ENCODE measurements at regions not wholly inside any gene's neighbourhood (a gene's known extent, or its start where the extent isn't known, plus 50 kb on each side); places are given as distances from the start of the nearest gene placed in this dataset.
A peak's percentile ranks its signal among the peaks of the same experiment; 100 is the strongest.
"Not testable (repeated sequence)": the region's sequence is repeated elsewhere in the genome, so short reads cannot be mapped to it uniquely, and the experiment has no call there.

GRCh38 chr1:83154306-83154705 lies 844.6 kb downstream of the TTLL7 start:
- peak; percentile 4 for DNase-seq (ENCODE audit: low read depth)
- not testable (repeated sequence) for H3K4me3 ChIP-seq (ENCODE audit: low read depth, low read length)

GRCh38 chr1:83151167-83151898 lies 847.6 kb downstream of the TTLL7 start:
- not testable (repeated sequence) for H3K4me3 ChIP-seq (ENCODE audit: low read depth, low read length)
- DNase-seq (ENCODE audit: low read depth): peak; percentile 80

GRCh38 chr1:83150479-83150878 lies 848.5 kb downstream of the TTLL7 start:
- H3K4me3 ChIP-seq (ENCODE audit: low read depth, low read length): not testable (repeated sequence)
- peak; percentile 38 for DNase-seq (ENCODE audit: low read depth)

GRCh38 chr1:83145820-83146219 lies 853.1 kb downstream of the TTLL7 start:
- H3K4me3 ChIP-seq (ENCODE audit: low read depth, low read length); DNase-seq (ENCODE audit: low read depth): not testable (repeated sequence)

DNA sequence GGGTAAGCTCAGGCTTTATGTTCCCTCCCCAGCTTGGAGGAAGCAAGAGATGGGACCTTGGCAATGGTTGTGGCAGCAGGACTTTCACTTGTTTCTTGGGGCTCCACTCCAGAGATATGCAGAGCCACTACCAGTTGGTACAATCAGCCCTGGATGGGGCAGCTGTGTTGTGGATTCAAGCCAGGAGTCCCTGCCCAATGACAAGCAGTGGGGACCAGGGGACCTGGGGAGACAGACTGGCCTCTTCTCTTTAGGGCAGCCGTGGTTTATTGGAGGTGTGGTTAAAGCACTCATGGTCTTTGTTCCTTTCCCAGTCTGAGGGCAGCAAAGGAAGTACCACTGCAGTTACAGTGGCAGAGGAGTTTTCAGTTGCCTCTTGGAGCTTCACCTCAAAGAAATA lies 856.1 kb downstream of the TTLL7 start:
- DNase-seq (ENCODE audit: low read depth); H3K4me3 ChIP-seq (ENCODE audit: low read depth, low read length): not testable (repeated sequence)

DNA sequence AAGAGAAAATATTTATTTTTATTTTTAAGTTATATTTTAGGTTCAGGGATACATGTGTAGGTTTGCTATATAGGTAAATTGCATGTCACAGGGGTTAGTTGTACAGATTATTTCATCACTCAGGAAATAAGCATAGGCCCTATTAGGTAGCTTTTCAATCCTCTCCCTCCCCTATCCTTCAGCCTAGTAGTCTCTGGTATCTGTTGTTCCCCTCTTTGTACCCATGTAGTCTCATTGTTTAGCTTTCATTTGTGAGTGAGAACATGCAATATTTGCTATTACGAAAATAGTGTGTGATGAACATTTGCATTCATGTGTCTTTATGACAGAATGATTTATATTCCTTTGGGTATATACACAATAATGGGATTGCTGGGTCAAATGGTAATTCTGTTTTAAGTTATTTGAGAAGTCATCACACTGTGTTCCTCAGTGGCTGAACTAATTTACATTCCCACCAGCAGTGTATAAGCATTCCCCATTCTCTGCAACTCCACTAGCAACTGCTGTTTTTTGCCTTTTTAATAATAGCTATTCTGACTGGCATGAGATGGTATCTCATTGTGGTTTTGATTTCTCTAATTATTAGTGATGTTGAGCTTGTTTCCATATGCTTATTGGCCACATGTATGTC lies 863.3 kb downstream of the TTLL7 start:
- not testable (repeated sequence) for DNase-seq (ENCODE audit: low read depth); H3K4me3 ChIP-seq (ENCODE audit: low read depth, low read length)

GRCh38 chr1:83134322-83135014 lies 864.5 kb downstream of the TTLL7 start:
- H3K4me3 ChIP-seq (ENCODE audit: low read depth, low read length): not testable (repeated sequence)
- peak; percentile 33 for DNase-seq (ENCODE audit: low read depth)

DNA sequence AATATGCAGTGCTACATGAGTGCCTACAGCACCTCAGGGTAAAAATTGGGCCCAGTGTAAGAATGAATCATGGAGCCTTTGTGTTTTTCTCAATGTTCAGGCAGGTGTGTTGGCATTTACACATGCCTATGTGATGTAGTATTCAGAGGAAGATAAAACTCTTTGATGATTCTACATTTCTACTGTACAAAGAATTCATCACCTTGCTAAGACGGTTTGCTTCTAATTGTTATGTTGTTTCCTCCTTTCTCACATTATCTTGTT lies 867.3 kb downstream of the TTLL7 start:
- no peak for TF ChIP-seq CTCF (IDR thresholded peaks at IDR 0.05; ENCODE audit: insufficient read depth, low read length)
- H3K4me3 ChIP-seq (ENCODE audit: low read depth, low read length): no peak overlapping the region
- DNase-seq (ENCODE audit: low read depth): no peak

- no peak for DNase-seq (ENCODE audit: low read depth)
- TF ChIP-seq CTCF (IDR thresholded peaks at IDR 0.05; ENCODE audit: insufficient read depth, low read length): no peak
These were observed 867.8 kb downstream of the TTLL7 start for GRCh38 chr1:83130886-83131691.

DNA sequence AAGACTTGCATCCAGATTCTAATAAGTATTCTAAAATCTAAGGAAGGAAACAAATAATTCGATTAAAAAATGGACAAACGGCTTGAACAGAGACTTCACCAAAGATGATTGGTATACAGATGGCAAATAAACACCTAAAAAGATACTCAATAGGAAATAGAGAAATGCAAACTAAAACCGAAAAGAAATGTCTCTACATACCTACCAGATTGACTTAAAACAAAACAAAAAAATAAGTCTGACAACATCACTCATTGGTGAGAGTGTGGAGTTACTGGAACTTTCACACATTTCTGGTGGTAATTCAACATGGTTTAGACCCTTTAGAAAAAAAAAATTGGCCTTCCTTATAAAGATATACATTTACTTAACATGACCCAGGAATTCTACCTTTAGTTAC lies 869.8 kb downstream of the TTLL7 start:
- TF ChIP-seq CTCF (IDR thresholded peaks at IDR 0.05; ENCODE audit: insufficient read depth, low read length): no peak
- no peak for DNase-seq (ENCODE audit: low read depth)
- H3K4me3 ChIP-seq (ENCODE audit: low read depth, low read length): no peak overlapping the region

More at GRCh38 chr1:83130886-83131691, 867.8 kb downstream of the TTLL7 start:
- no peak overlapping the region for H3K4me3 ChIP-seq (ENCODE audit: low read depth, low read length)
